ENCODE measurements at regions not wholly inside any gene's neighbourhood (a gene's known extent, or its start where the extent isn't known, plus 50 kb on each side); places are given as distances from the start of the nearest gene placed in this dataset.

DNA sequence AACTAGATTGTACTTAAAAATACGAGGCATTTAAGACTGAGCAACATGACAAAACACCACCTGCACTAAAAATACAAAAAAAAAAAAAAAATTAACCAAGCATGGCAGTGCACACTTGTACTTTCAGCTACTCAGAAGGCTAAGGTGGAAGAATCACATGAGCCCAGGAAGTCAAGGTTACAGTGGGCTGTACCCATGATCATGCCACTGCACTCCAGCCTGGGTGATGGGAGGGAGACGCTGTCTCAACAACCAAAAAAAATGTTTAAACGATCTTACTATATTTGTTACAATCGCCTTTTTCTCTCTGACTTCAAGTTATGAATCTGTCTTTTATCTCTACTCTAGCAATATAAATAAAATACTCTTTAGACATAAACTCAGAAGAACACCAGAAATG, 1454.3 kb downstream of the MAT2B start:
- H3K9me3 Mint-ChIP-seq = peaks cover 4 to 31% (median 12%) of the 10 kb centered on the region in 7 donors
- H3K36me3 Mint-ChIP-seq = no peaks in the 10 kb centered on the region
- Histone ChIP-seq H3K27me3 (ENCODE audit: control insufficient read depth, insufficient read depth, low read length) (no peaks in the 10 kb centered on the region), H3K36me3 (ENCODE audit: control insufficient read depth, insufficient read depth, low read length) (no peaks in the 10 kb centered on the region), H3K4me1 (ENCODE audit: control insufficient read depth, insufficient read depth, low read length, poor library complexity, severe bottlenecking) (no peaks in the 10 kb centered on the region), H3K4me3 (ENCODE audit: low read depth, low read length) (no peak overlapping the region), H3K9me3 (ENCODE audit: control insufficient read depth in 2 of 2, low read length in 2 of 2) (no peaks in the 10 kb centered on the region), H3K27ac (ENCODE audit: insufficient read depth, low read length, poor library complexity, severe bottlenecking) (no peak overlapping the region)
- no peaks in the 10 kb centered on the region for H3K27me3 Mint-ChIP-seq
- no peaks in the 10 kb centered on the region for H3K4me1 Mint-ChIP-seq
- DNase-seq = no peak
- ATAC-seq (ENCODE audit: low read depth in 2 of 2) = no peak
- no peak overlapping the region for H3K27ac Mint-ChIP-seq
- H3K4me3 Mint-ChIP-seq = no peak overlapping the region

DNA sequence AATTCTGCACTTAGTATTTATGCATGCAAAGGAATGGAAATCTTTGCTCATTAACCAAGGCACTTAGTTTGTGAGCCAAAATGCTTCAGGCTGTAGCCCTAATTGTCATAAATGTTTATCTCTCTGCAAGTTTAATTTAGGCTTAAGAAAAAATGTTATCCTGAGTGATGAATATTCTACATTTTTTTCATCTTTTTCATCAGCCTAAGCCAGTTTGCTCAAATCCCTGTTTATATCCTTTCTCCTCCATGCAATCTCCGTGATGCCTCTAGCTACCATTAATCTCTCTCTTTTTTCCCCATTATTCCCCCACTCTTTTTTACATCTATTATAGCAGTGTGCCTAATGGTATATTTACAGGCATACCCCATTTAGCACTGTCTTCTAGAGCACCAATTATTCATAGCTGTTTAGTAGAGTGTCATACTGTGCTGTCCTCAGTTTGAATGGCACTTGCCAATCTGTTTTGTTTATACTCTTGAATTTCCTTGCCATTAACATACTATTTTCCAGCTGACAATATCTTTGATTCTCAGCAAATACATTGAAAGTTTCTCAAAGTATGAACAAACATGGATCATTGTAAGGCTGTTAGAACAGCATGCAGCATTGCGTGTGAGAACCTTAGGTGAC, 1457.0 kb downstream of the MAT2B start:
- Histone ChIP-seq H3K4me1 (ENCODE audit: control insufficient read depth, insufficient read depth, low read length, poor library complexity, severe bottlenecking) (no peaks in the 10 kb centered on the region), H3K36me3 (ENCODE audit: control insufficient read depth, insufficient read depth, low read length) (no peaks in the 10 kb centered on the region), H3K27ac (ENCODE audit: insufficient read depth, low read length, poor library complexity, severe bottlenecking) (no peak overlapping the region), H3K27me3 (ENCODE audit: control insufficient read depth, insufficient read depth, low read length) (no peaks in the 10 kb centered on the region), H3K4me3 (ENCODE audit: low read depth, low read length) (no peak overlapping the region), H3K9me3 (ENCODE audit: control insufficient read depth in 2 of 2, low read length in 2 of 2) (no peaks in the 10 kb centered on the region)
- no peaks in the 10 kb centered on the region for H3K27me3 Mint-ChIP-seq
- ATAC-seq (ENCODE audit: low read depth in 2 of 2) (no peak), DNase-seq (no peak)
- no peaks in the 10 kb centered on the region for H3K36me3 Mint-ChIP-seq
- H3K4me1 Mint-ChIP-seq = no peaks in the 10 kb centered on the region
- H3K9me3 Mint-ChIP-seq = peaks cover 4 to 35% (median 8%) of the 10 kb centered on the region in 7 donors
- H3K27ac Mint-ChIP-seq = no peak overlapping the region
- no peak overlapping the region for H3K4me3 Mint-ChIP-seq

DNA sequence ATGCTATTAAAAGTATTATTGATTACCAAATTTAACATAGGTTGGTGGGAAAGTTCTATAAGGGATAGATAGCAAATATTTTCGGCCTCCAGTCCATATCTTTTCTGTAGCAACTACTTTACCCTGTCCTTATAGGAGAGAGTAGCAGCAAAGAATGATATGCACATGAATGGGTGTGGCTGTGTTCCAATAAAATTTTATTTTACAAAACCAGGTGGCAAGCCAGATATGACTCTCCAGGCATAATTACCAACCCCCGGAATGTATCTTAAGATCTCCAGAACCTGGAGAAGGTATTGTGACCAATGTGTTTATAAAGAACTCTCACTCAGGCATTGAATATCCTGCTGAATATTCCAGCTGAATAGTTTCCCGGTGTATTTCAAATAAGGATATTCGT, 1461.2 kb downstream of the MAT2B start:
- H3K9me3 ChIP-seq (ENCODE audit: control insufficient read depth in 2 of 2, low read length in 2 of 2) = no peaks in the 10 kb centered on the region
- H3K27me3 ChIP-seq (ENCODE audit: control insufficient read depth, insufficient read depth, low read length) = no peaks in the 10 kb centered on the region
- DNase-seq = no peak
- Mint-ChIP-seq H3K36me3 (no peaks in the 10 kb centered on the region), H3K27ac (no peak overlapping the region), H3K4me3 (no peak overlapping the region), H3K4me1 (no peaks in the 10 kb centered on the region), H3K27me3 (no peaks in the 10 kb centered on the region), H3K9me3 (peaks cover 2 to 17% (median 5%) of the 10 kb centered on the region in 7 donors)
- no peaks in the 10 kb centered on the region for H3K4me1 ChIP-seq (ENCODE audit: control insufficient read depth, insufficient read depth, low read length, poor library complexity, severe bottlenecking)
- no peaks in the 10 kb centered on the region for H3K36me3 ChIP-seq (ENCODE audit: control insufficient read depth, insufficient read depth, low read length)
- no peak overlapping the region for H3K4me3 ChIP-seq (ENCODE audit: low read depth, low read length)
- H3K27ac ChIP-seq (ENCODE audit: insufficient read depth, low read length, poor library complexity, severe bottlenecking) = no peak overlapping the region
- ATAC-seq (ENCODE audit: low read depth in 2 of 2) = no peak

DNA sequence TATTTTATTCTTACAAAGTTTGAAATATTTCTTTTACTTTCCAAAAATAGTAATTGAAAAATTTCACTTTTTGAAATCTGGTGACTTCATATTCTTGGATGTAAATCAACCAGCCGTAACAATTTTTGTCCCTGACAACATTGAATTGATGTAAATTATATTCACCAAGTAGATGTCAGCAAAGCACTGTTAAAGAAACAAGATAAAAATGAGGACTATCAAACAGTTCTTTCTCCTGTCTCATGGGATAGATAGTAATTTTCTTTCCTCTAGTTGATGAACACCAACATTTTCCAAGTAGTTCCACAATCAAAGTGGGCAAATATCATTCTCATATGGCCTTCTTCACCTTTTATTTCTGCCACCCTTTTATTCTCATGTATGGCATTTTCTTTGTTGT, 1461.9 kb downstream of the MAT2B start:
- no peaks in the 10 kb centered on the region for H3K36me3 Mint-ChIP-seq

DNA sequence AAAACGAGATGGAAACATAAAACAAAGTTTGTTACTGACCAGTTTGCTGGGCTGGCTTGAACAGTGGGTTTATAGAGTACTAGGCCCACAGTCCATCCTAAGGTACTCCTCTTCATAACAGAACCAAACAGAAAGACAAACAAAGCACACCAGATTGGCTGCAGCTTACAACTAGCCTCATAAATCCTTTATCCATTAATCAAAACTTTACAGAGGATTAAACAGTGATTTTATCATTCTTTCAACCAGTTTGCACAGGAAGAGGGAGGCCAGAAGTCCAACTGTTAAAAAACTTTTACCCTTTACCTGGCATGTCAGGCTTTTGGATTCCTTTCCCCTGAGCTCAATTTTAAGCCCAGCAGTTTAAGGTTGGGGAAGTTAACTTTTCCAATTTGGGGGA, 1467.6 kb downstream of the MAT2B start:
- no peaks in the 10 kb centered on the region for H3K36me3 Mint-ChIP-seq
- H3K36me3 ChIP-seq (ENCODE audit: control insufficient read depth, insufficient read depth, low read length) = no peaks in the 10 kb centered on the region
- no peaks in the 10 kb centered on the region for H3K27me3 ChIP-seq (ENCODE audit: control insufficient read depth, insufficient read depth, low read length)
- H3K27ac Mint-ChIP-seq = no peak overlapping the region
- H3K27me3 Mint-ChIP-seq = no peaks in the 10 kb centered on the region
- H3K4me3 Mint-ChIP-seq = no peak overlapping the region
- ATAC-seq (ENCODE audit: low read depth in 2 of 2) (no peak), DNase-seq (no peak)
- peaks cover 0 to 25% (median 13%) of the 10 kb centered on the region in 7 donors for H3K9me3 Mint-ChIP-seq
- H3K4me1 Mint-ChIP-seq = no peaks in the 10 kb centered on the region
- no peak overlapping the region for H3K4me3 ChIP-seq (ENCODE audit: low read depth, low read length)
- no peak overlapping the region for H3K27ac ChIP-seq (ENCODE audit: insufficient read depth, low read length, poor library complexity, severe bottlenecking)
- peaks cover 0 to 5% of the 10 kb centered on the region in 2 experiments for H3K9me3 ChIP-seq (ENCODE audit: control insufficient read depth in 2 of 2, low read length in 2 of 2)
- H3K4me1 ChIP-seq (ENCODE audit: control insufficient read depth, insufficient read depth, low read length, poor library complexity, severe bottlenecking) = no peaks in the 10 kb centered on the region

More for the DNA sequence above, 1461.9 kb downstream of the MAT2B start:
- Histone ChIP-seq H3K27ac (ENCODE audit: insufficient read depth, low read length, poor library complexity, severe bottlenecking) (no peak overlapping the region), H3K27me3 (ENCODE audit: control insufficient read depth, insufficient read depth, low read length) (no peaks in the 10 kb centered on the region), H3K4me3 (ENCODE audit: low read depth, low read length) (no peak overlapping the region), H3K4me1 (ENCODE audit: control insufficient read depth, insufficient read depth, low read length, poor library complexity, severe bottlenecking) (no peaks in the 10 kb centered on the region), H3K36me3 (ENCODE audit: control insufficient read depth, insufficient read depth, low read length) (no peaks in the 10 kb centered on the region), H3K9me3 (ENCODE audit: control insufficient read depth in 2 of 2, low read length in 2 of 2) (no peaks in the 10 kb centered on the region)
- no peak for DNase-seq
- Mint-ChIP-seq H3K27ac (no peak overlapping the region), H3K27me3 (no peaks in the 10 kb centered on the region), H3K4me1 (no peaks in the 10 kb centered on the region), H3K4me3 (no peak overlapping the region), H3K9me3 (peaks cover 1 to 17% (median 5%) of the 10 kb centered on the region in 7 donors)
- no peak for ATAC-seq (ENCODE audit: low read depth in 2 of 2)

DNA sequence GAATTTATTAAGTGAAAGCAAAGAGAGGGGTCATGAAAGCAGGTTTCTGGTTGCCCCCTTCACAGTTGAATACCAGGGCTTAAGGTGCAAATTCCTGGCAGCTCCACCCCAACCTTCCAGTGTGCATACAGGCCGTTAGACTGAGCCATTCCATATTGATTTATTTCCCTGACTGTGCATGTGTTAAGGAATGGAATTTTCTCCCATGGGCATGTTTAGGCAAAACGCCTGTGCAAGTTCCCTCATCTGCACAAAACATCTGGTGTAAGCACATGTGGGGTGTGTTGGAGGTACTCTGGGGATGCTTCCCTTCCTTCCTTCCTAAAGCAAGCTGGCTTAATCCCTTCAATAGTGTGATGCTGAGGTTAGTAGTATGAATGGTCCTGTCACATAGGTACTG, 1470.6 kb downstream of the MAT2B start:
- Mint-ChIP-seq H3K36me3 (no peaks in the 10 kb centered on the region), H3K9me3 (peaks cover 0 to 28% (median 14%) of the 10 kb centered on the region in 7 donors), H3K27ac (no peak overlapping the region), H3K4me1 (no peaks in the 10 kb centered on the region), H3K27me3 (no peaks in the 10 kb centered on the region), H3K4me3 (no peak overlapping the region)
- no peak overlapping the region for H3K27ac ChIP-seq (ENCODE audit: insufficient read depth, low read length, poor library complexity, severe bottlenecking)
- H3K27me3 ChIP-seq (ENCODE audit: control insufficient read depth, insufficient read depth, low read length) = no peaks in the 10 kb centered on the region
- H3K9me3 ChIP-seq (ENCODE audit: control insufficient read depth in 2 of 2, low read length in 2 of 2) = peaks cover 2 to 5% of the 10 kb centered on the region in 2 experiments
- H3K4me1 ChIP-seq (ENCODE audit: control insufficient read depth, insufficient read depth, low read length, poor library complexity, severe bottlenecking) = no peaks in the 10 kb centered on the region
- no peak for ATAC-seq (ENCODE audit: low read depth in 2 of 2)
- no peaks in the 10 kb centered on the region for H3K36me3 ChIP-seq (ENCODE audit: control insufficient read depth, insufficient read depth, low read length)
- H3K4me3 ChIP-seq (ENCODE audit: low read depth, low read length) = no peak overlapping the region
- no peak for DNase-seq

DNA sequence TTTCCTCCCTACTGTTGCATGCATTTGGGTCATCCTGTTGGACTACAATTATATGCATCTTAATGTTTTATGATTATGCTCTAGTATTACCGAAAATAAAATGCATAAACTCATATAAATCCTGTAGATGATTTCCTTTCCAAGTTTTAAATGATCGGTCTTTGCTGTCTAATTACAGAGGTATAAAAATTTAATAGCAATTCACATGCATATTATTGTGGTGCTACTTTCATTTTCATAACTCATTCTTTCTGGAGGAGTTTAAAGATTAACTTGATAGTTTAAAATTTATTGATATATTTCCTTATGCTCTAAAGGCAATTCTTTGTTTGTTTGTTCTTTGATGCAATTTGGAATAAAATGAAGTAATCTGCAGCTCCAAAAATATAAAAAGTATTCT, 1475.1 kb downstream of the MAT2B start:
- Histone ChIP-seq H3K27ac (ENCODE audit: insufficient read depth, low read length, poor library complexity, severe bottlenecking) (no peak overlapping the region), H3K4me1 (ENCODE audit: control insufficient read depth, insufficient read depth, low read length, poor library complexity, severe bottlenecking) (no peaks in the 10 kb centered on the region), H3K36me3 (ENCODE audit: control insufficient read depth, insufficient read depth, low read length) (no peaks in the 10 kb centered on the region), H3K9me3 (ENCODE audit: control insufficient read depth in 2 of 2, low read length in 2 of 2) (peaks cover 0 to 2% of the 10 kb centered on the region in 2 experiments), H3K27me3 (ENCODE audit: control insufficient read depth, insufficient read depth, low read length) (no peaks in the 10 kb centered on the region), H3K4me3 (ENCODE audit: low read depth, low read length) (no peak overlapping the region)
- Mint-ChIP-seq H3K4me3 (no peak overlapping the region), H3K27ac (no peak overlapping the region), H3K36me3 (no peaks in the 10 kb centered on the region), H3K27me3 (no peaks in the 10 kb centered on the region), H3K4me1 (no peaks in the 10 kb centered on the region), H3K9me3 (peaks cover 6 to 28% (median 11%) of the 10 kb centered on the region in 7 donors)
- ATAC-seq (ENCODE audit: low read depth in 2 of 2) (no peak), DNase-seq (no peak)

DNA sequence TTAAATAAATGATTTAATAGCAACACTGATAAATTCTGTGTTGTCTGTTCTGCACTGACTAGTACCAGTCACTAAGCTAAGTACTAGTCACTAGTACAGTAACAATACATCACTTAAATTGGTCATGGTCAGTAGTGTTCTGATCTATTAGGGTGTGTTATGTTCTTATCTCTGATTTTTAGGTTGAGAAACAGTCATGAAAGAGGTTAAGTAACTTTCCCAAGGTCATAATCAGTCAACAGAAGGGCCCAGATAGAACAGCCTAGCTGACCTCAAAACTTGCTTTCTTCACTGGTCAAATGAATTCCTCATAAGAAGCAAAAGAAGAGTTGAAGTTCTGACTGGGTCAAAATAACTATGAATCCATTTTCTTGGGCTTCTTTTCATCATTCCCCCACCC, 1492.7 kb downstream of the MAT2B start:
- Histone ChIP-seq H3K27ac (ENCODE audit: insufficient read depth, low read length, poor library complexity, severe bottlenecking) (no peak overlapping the region), H3K4me3 (ENCODE audit: low read depth, low read length) (no peak overlapping the region), H3K9me3 (ENCODE audit: control insufficient read depth in 2 of 2, low read length in 2 of 2) (peaks cover 0 to 3% of the 10 kb centered on the region in 2 experiments), H3K4me1 (ENCODE audit: control insufficient read depth, insufficient read depth, low read length, poor library complexity, severe bottlenecking) (no peaks in the 10 kb centered on the region), H3K36me3 (ENCODE audit: control insufficient read depth, insufficient read depth, low read length) (no peaks in the 10 kb centered on the region), H3K27me3 (ENCODE audit: control insufficient read depth, insufficient read depth, low read length) (no peaks in the 10 kb centered on the region)
- ATAC-seq (ENCODE audit: low read depth in 2 of 2) (no peak), DNase-seq (no peak)
- Mint-ChIP-seq H3K27ac (no peak overlapping the region), H3K4me1 (no peaks in the 10 kb centered on the region), H3K36me3 (no peaks in the 10 kb centered on the region), H3K9me3 (peaks cover 4 to 20% (median 7%) of the 10 kb centered on the region in 7 donors), H3K4me3 (no peak overlapping the region), H3K27me3 (no peaks in the 10 kb centered on the region)
